Liver (tissue), 8 donors: ENCODE measurements at regions not wholly inside any gene's neighbourhood (a gene's known extent, or its start where the extent isn't known, plus 50 kb on each side); places are given as distances from the start of the nearest gene placed in this dataset.

Experiments used
- DNase-seq: peaks from one replicate; pipeline ENCODE4 v3.0.0-alpha.2; 2017; ENCODE audit warnings: low spot score
- H3K27ac ChIP-seq, 2 donors: one replicate each; pipeline ENCODE4 v1.7.0; 2013; ENCODE audit warnings: inconsistent platforms in 2 of 2, low read length in 2 of 2, control low read depth in 1 of 2, low read depth in 1 of 2, mild to moderate bottlenecking in 1 of 2
- H3K27me3 ChIP-seq, 4 donors: one replicate each; pipeline versions ENCODE4 v1.6.1 to v1.7.0; 2013; ENCODE audit warnings: low read length in 3 of 4, inconsistent platforms in 1 of 4, mild to moderate bottlenecking in 1 of 4, moderate library complexity in 1 of 4; ENCODE audit not compliant: control insufficient read depth in 4 of 4, insufficient read depth in 4 of 4
- H3K36me3 ChIP-seq, 4 donors: one replicate each; pipeline versions ENCODE4 v1.6.1 to v1.7.0; 2013; ENCODE audit warnings: low read length in 3 of 4, mild to moderate bottlenecking in 3 of 4, low read depth in 1 of 4, moderate library complexity in 1 of 4; ENCODE audit not compliant: control insufficient read depth in 4 of 4, insufficient read depth in 3 of 4
- H3K4me1 ChIP-seq, 4 donors: one replicate each; pipeline versions ENCODE4 v1.6.1 to v1.7.0; 2013; ENCODE audit warnings: low read length in 3 of 4, mild to moderate bottlenecking in 3 of 4, moderate library complexity in 1 of 4; ENCODE audit not compliant: control insufficient read depth in 4 of 4, insufficient read depth in 4 of 4
- H3K4me3 ChIP-seq, 3 donors: one replicate each; pipeline versions ENCODE4 v1.6.1 to v1.7.0; 2013; ENCODE audit warnings: low read length in 3 of 3, control low read depth in 1 of 3, low read depth in 1 of 3, mild to moderate bottlenecking in 1 of 3
- H3K9ac ChIP-seq, 2 donors: one replicate each; pipeline ENCODE4 v1.7.0; 2013; ENCODE audit warnings: low read length in 2 of 2, mild to moderate bottlenecking in 2 of 2, moderate library complexity in 2 of 2, control low read depth in 1 of 2, low read depth in 1 of 2
- H3K9me3 ChIP-seq, 4 donors: one replicate each; pipeline versions ENCODE4 v1.6.1 to v1.7.0; 2013; ENCODE audit warnings: low read length in 3 of 4; ENCODE audit not compliant: control insufficient read depth in 4 of 4
- CTCF ChIP-seq: fragments of 150-350 bp; IDR thresholded peaks from 2 replicates; pipeline ENCODE4 v1.5.1; 2017; ENCODE audit warnings: improper control_type of control experiment, low read depth, low read length; ENCODE audit not compliant: missing input control
- EGR1 ChIP-seq, 2 donors: IDR thresholded peaks; 2 replicates each; pipeline ENCODE4 v1.6.1; 2016 to 2018; ENCODE audit warnings: antibody characterized with exemption in 2 of 2, low read depth in 2 of 2
- FOXA1 ChIP-seq: IDR thresholded peaks from 2 replicates; pipeline ENCODE4 v1.6.1; 2016; ENCODE audit warnings: antibody characterized with exemption
- FOXA2 ChIP-seq: IDR thresholded peaks from 2 replicates; pipeline ENCODE4 v1.6.1; 2016; ENCODE audit warnings: antibody characterized with exemption
- GABPA ChIP-seq, 2 donors: IDR thresholded peaks in 1 of 2; conservative IDR thresholded peaks in 1 of 2; 2 replicates each; pipeline ENCODE4 v1.6.1; 2016; ENCODE audit warnings: antibody characterized with exemption in 2 of 2, mild to moderate bottlenecking in 1 of 2, moderate library complexity in 1 of 2
- HNF4A ChIP-seq, 2 donors: conservative IDR thresholded peaks; 2 replicates each; pipeline ENCODE4 v1.6.1; 2016; ENCODE audit warnings: antibody characterized with exemption in 2 of 2, mild to moderate bottlenecking in 2 of 2
- HNF4G ChIP-seq: IDR thresholded peaks from 2 replicates; pipeline ENCODE4 v1.6.1; 2016; ENCODE audit warnings: antibody characterized with exemption
- JUND ChIP-seq, 2 donors: IDR thresholded peaks; 2 replicates each; pipeline ENCODE4 v1.6.1; 2016; ENCODE audit warnings: antibody characterized with exemption in 2 of 2
- MAX ChIP-seq: IDR thresholded peaks from 2 replicates; pipeline ENCODE4 v1.6.1; 2016; ENCODE audit warnings: antibody characterized with exemption
- NR2F2 ChIP-seq: IDR thresholded peaks from 2 replicates; pipeline ENCODE4 v1.6.1; 2016; ENCODE audit warnings: antibody characterized with exemption
- RAD21 ChIP-seq, 2 donors: IDR thresholded peaks; 2 replicates each; pipeline ENCODE4 v1.6.1; 2016; ENCODE audit warnings: antibody characterized with exemption in 2 of 2, mild to moderate bottlenecking in 2 of 2
- REST ChIP-seq: IDR thresholded peaks from 2 replicates; pipeline ENCODE4 v1.6.1; 2016; ENCODE audit warnings: antibody characterized with exemption, mild to moderate bottlenecking
- RXRA ChIP-seq, 2 donors: IDR thresholded peaks; 2 replicates each; pipeline ENCODE4 v1.6.1; 2017 to 2018; ENCODE audit warnings: antibody characterized with exemption in 2 of 2, mild to moderate bottlenecking in 1 of 2
- YY1 ChIP-seq: IDR thresholded peaks from 2 replicates; pipeline ENCODE4 v1.6.1; 2016; ENCODE audit warnings: antibody characterized with exemption, mild to moderate bottlenecking
- ZBTB33 ChIP-seq: IDR thresholded peaks from 2 replicates; pipeline ENCODE4 v1.6.1; 2016; ENCODE audit warnings: antibody characterized with exemption
- WGBS: extraction: QIAGEN DNeasy Blood & Tissue Kit; methylation state at CpG from one replicate; pipeline ENCODE4 v1.1.7; 2013; 5-methylcytosine and 5-hydroxymethylcytosine counted together
- donor health status: healthy.
- donor health status: healthy.
- donor health status: healthy.
- donor health status: healthy.
- donor health status: healthy.

- no peak for DNase-seq
- Histone ChIP-seq H3K9ac (no peak overlapping the region), H3K4me1 (no peaks in the 10 kb centered on the region), H3K27me3 (no peaks in the 10 kb centered on the region), H3K4me3 (no peak overlapping the region), H3K9me3 (no peaks in the 10 kb centered on the region), H3K27ac (no peak overlapping the region), H3K36me3 (no peaks in the 10 kb centered on the region)
- WGBS, result 76% methylated on average over 2 of the region's 2 CpGs
- no peak for TF ChIP-seq RXRA (IDR thresholded peaks at IDR 0.05)
- no peak for TF ChIP-seq GABPA (IDR thresholded peaks at IDR 0.05 in 1 of 2, conservative IDR thresholded peaks at IDR 0.05 in 1 of 2)
- TF ChIP-seq HNF4A (conservative IDR thresholded peaks at IDR 0.05), result no peak
- TF ChIP-seq HNF4G, result no peak
Measured at GRCh38 chr5:121608826-121609225, 242.9 kb upstream of the FTMT start.

- WGBS, result 75% methylated on average over 2 of the region's 2 CpGs
- Histone ChIP-seq H3K9ac (no peak overlapping the region), H3K4me3 (no peak overlapping the region), H3K36me3 (no peaks in the 10 kb centered on the region), H3K27ac (no peak overlapping the region), H3K27me3 (peaks cover 0 to 3% (median 0%) of the 10 kb centered on the region in 4 donors), H3K4me1 (no peaks in the 10 kb centered on the region), H3K9me3 (no peaks in the 10 kb centered on the region)
- TF ChIP-seq FOXA1 (no peak), JUND (IDR thresholded peaks at IDR 0.05) (no peak), MAX (no peak)
- no peak for DNase-seq
Measured at GRCh38 chr5:121624035-121624434, 227.6 kb upstream of the FTMT start.

- TF ChIP-seq HNF4A (conservative IDR thresholded peaks at IDR 0.05) (no peak), JUND (IDR thresholded peaks at IDR 0.05) (no peak), EGR1 (IDR thresholded peaks at IDR 0.05; ENCODE audit: low read depth in 2 of 2) (no peak), MAX (no peak), FOXA2 (no peak)
- no peak overlapping the region for H3K4me3 ChIP-seq
- H3K4me1 ChIP-seq, result no peaks in the 10 kb centered on the region
- H3K9me3 ChIP-seq, result no peaks in the 10 kb centered on the region
- no peaks in the 10 kb centered on the region for H3K36me3 ChIP-seq
- H3K9ac ChIP-seq, result no peak overlapping the region
- DNase-seq, result no peak
- WGBS, result 45% methylated on average over 3 of the region's 3 CpGs
- no peak overlapping the region for H3K27ac ChIP-seq
- peaks cover 0 to 3% (median 0%) of the 10 kb centered on the region in 4 donors for H3K27me3 ChIP-seq
Measured at GRCh38 chr5:121628783-121629182, 222.9 kb upstream of the FTMT start.

- Histone ChIP-seq H3K27ac (no peak overlapping the region), H3K4me3 (no peak overlapping the region), H3K9me3 (no peaks in the 10 kb centered on the region), H3K36me3 (no peaks in the 10 kb centered on the region), H3K4me1 (no peaks in the 10 kb centered on the region), H3K9ac (no peak overlapping the region), H3K27me3 (peaks cover 0 to 3% (median 0%) of the 10 kb centered on the region in 4 donors)
- WGBS, result 31% methylated on average over 5 of the region's 5 CpGs
- TF ChIP-seq ZBTB33 (no peak), FOXA2 (no peak), RAD21 (IDR thresholded peaks at IDR 0.05) (peak in 1 of 2 donors; percentile 48), FOXA1 (no peak), HNF4G (no peak), YY1 (no peak), NR2F2 (no peak), REST (no peak), CTCF (peak; percentile 3), RXRA (IDR thresholded peaks at IDR 0.05) (no peak), JUND (IDR thresholded peaks at IDR 0.05) (no peak)
- no peak for DNase-seq
Measured at GRCh38 chr5:121630402-121630801, 221.3 kb upstream of the FTMT start.
